ENCODE measurements at regions not wholly inside any gene's neighbourhood (a gene's known extent, or its start where the extent isn't known, plus 50 kb on each side); places are given as distances from the start of the nearest gene placed in this dataset.
A peak's percentile ranks its signal among the peaks of the same experiment; 100 is the strongest.
"Not testable (repeated sequence)": the region's sequence is repeated elsewhere in the genome, so short reads cannot be mapped to it uniquely, and the experiment has no call there.

DNA sequence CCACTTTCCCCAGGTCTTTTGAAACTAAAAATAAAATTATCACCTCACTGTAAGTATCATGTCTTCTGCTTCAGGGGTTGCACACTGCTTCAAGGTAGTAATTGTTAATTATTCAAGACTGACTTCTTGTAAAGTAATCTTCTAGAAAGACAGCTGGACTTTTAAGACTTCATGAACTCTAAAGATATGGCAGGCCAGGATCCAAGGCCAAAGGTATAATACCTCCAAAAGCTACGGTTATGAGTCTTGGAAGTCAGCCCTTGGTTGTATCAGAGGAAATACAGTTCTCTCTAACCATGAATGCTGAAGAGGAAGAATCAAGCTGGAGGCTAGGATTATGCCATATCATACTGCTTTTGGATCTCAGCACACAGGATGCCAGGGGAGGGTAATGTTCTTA, 1346.8 kb upstream of the GJE1 start:
- H3K27me3 ChIP-seq (ENCODE audit: control insufficient read depth, insufficient read depth, low read length) = no peaks in the 10 kb centered on the region
- Mint-ChIP-seq H3K4me3 (no peak overlapping the region), H3K4me1 (no peaks in the 10 kb centered on the region), H3K27ac (no peak overlapping the region), H3K27me3 (no peaks in the 10 kb centered on the region), H3K9me3 (peaks cover 0 to 1% (median 0%) of the 10 kb centered on the region in 7 donors), H3K36me3 (no peaks in the 10 kb centered on the region)
- H3K36me3 ChIP-seq (ENCODE audit: control insufficient read depth, insufficient read depth, low read length) = no peaks in the 10 kb centered on the region
- H3K4me3 ChIP-seq (ENCODE audit: low read depth, low read length) = no peak overlapping the region
- DNase-seq = no peak
- no peak for ATAC-seq (ENCODE audit: low read depth in 2 of 2)
- no peaks in the 10 kb centered on the region for H3K4me1 ChIP-seq (ENCODE audit: control insufficient read depth, insufficient read depth, low read length, poor library complexity, severe bottlenecking)
- H3K9me3 ChIP-seq (ENCODE audit: control insufficient read depth in 2 of 2, low read length in 2 of 2) = no peaks in the 10 kb centered on the region
- no peak overlapping the region for H3K27ac ChIP-seq (ENCODE audit: insufficient read depth, low read length, poor library complexity, severe bottlenecking)

DNA sequence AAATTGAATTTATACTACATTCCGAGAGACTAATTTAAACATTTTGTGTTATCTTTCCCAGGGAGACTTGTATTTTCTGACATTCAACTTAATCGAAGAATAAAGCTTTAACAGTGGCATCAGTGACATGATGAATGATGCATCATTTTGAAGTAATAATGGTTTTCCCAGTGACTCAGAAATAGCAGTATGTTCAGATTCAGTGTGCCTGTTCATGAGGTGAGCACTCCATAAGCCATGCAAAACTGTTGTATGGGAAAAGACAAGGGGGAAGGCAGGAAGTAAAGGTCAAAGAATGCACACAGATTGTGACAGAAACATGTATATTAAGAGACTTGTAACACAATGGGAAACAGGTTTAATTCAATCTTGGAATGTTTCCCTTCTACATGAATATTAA, 1348.2 kb upstream of the GJE1 start:
- no peaks in the 10 kb centered on the region for H3K9me3 ChIP-seq (ENCODE audit: control insufficient read depth in 2 of 2, low read length in 2 of 2)
- Mint-ChIP-seq H3K36me3 (no peaks in the 10 kb centered on the region), H3K27ac (no peak overlapping the region), H3K4me1 (no peaks in the 10 kb centered on the region), H3K27me3 (peaks cover 4% of the 10 kb centered on the region), H3K9me3 (peaks cover 0 to 1% (median 0%) of the 10 kb centered on the region in 7 donors), H3K4me3 (no peak overlapping the region)
- ATAC-seq (ENCODE audit: low read depth in 2 of 2) = no peak
- no peaks in the 10 kb centered on the region for H3K27me3 ChIP-seq (ENCODE audit: control insufficient read depth, insufficient read depth, low read length)
- H3K36me3 ChIP-seq (ENCODE audit: control insufficient read depth, insufficient read depth, low read length) = no peaks in the 10 kb centered on the region
- H3K27ac ChIP-seq (ENCODE audit: insufficient read depth, low read length, poor library complexity, severe bottlenecking) = no peak overlapping the region
- DNase-seq = no peak
- H3K4me3 ChIP-seq (ENCODE audit: low read depth, low read length) = no peak overlapping the region
- H3K4me1 ChIP-seq (ENCODE audit: control insufficient read depth, insufficient read depth, low read length, poor library complexity, severe bottlenecking) = no peaks in the 10 kb centered on the region

DNA sequence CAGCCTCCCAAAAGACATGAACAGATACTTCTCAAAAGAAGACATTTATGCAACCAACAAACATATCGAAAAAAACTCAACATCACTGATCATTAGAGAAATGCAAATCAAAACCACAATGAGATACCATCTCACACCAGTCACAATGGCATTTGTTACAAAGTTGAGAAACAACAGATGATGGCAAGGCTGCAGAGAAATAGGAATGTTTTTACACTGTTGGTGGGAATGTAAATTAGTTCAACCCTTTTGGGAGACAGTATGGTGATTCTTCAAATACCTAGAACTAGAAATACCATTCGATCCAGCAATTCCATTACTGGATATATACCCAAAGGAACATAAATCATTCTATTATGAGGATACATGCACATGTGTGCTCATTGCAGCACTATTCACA, 1349.2 kb upstream of the GJE1 start:
- H3K27me3 Mint-ChIP-seq, H3K9me3 Mint-ChIP-seq, H3K27ac Mint-ChIP-seq: not testable (repeated sequence)

DNA sequence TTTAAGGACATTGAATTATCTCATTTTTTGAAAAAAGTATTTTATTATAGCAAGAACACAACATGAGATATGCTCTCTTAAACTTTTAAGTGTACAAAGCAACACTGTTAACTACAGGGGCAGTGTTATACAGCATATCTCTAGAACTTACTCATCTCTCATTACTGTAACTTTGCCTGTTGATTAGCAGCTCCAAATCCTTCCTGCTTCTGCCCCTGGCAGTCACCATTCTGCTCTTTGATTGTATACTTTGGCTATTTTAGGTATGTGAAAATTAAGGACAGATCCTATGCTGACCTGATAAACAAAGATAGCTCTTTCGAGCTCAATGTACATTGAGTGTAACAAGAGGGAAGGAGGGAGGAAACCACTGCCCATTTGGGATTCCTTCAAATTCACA, 1349.8 kb upstream of the GJE1 start:
- Histone ChIP-seq H3K4me1 (ENCODE audit: control insufficient read depth, insufficient read depth, low read length, poor library complexity, severe bottlenecking) (no peaks in the 10 kb centered on the region), H3K36me3 (ENCODE audit: control insufficient read depth, insufficient read depth, low read length) (no peaks in the 10 kb centered on the region), H3K4me3 (ENCODE audit: low read depth, low read length) (no peak overlapping the region), H3K9me3 (ENCODE audit: control insufficient read depth in 2 of 2, low read length in 2 of 2) (no peaks in the 10 kb centered on the region), H3K27ac (ENCODE audit: insufficient read depth, low read length, poor library complexity, severe bottlenecking) (no peak overlapping the region), H3K27me3 (ENCODE audit: control insufficient read depth, insufficient read depth, low read length) (no peaks in the 10 kb centered on the region)
- Mint-ChIP-seq H3K4me3 (no peak overlapping the region), H3K27ac (no peak overlapping the region), H3K27me3 (peaks cover 4% of the 10 kb centered on the region), H3K36me3 (no peaks in the 10 kb centered on the region), H3K4me1 (no peaks in the 10 kb centered on the region), H3K9me3 (peaks cover 0 to 1% (median 0%) of the 10 kb centered on the region in 7 donors)
- no peak for ATAC-seq (ENCODE audit: low read depth in 2 of 2)
- no peak for DNase-seq

More for the DNA sequence above, 1349.2 kb upstream of the GJE1 start:
- H3K27me3 ChIP-seq (ENCODE audit: control insufficient read depth, insufficient read depth, low read length); H3K4me1 ChIP-seq (ENCODE audit: control insufficient read depth, insufficient read depth, low read length, poor library complexity, severe bottlenecking); H3K36me3 ChIP-seq (ENCODE audit: control insufficient read depth, insufficient read depth, low read length); H3K36me3 Mint-ChIP-seq; H3K4me3 Mint-ChIP-seq; DNase-seq; ATAC-seq (ENCODE audit: low read depth in 2 of 2); H3K4me1 Mint-ChIP-seq; H3K4me3 ChIP-seq (ENCODE audit: low read depth, low read length); H3K9me3 ChIP-seq (ENCODE audit: control insufficient read depth in 2 of 2, low read length in 2 of 2); H3K27ac ChIP-seq (ENCODE audit: insufficient read depth, low read length, poor library complexity, severe bottlenecking): not testable (repeated sequence)

DNA sequence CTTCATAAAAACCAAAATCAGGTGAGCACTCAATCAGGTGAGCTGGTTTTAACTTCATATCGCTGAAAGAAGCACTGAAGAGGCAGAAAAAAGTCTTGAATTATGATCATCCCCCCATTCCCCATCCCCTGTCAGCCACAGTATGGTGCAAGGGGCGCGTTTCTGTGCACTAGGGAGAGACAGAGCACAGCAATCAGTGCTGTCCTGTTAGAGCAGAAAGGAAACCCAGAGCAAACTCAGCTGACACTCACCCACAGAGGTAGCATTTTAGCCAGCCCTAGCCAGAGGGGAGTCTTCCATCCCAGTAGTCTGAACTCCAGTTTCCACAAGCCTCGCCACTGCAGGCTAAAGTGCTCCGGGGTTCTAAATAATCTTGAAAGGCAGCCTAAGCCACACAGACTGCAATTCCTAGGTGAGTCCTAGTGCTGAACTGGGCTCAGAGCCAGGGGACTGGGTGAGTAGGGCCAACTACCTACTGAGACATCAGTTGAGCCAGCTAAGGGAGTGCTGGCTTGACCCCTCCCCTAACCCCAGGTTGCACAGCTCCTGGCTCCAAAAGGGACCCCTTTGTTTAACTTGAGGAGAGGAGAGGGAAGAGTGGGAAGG, 1352.6 kb upstream of the GJE1 start:
- H3K27me3 ChIP-seq (ENCODE audit: control insufficient read depth, insufficient read depth, low read length) = no peaks in the 10 kb centered on the region
- Mint-ChIP-seq H3K4me3 (no peak overlapping the region), H3K36me3 (no peaks in the 10 kb centered on the region), H3K4me1 (no peaks in the 10 kb centered on the region), H3K27me3 (peaks cover 4% of the 10 kb centered on the region), H3K9me3 (no peaks in the 10 kb centered on the region), H3K27ac (no peak overlapping the region)
- H3K27ac ChIP-seq (ENCODE audit: insufficient read depth, low read length, poor library complexity, severe bottlenecking) = no peak overlapping the region
- no peaks in the 10 kb centered on the region for H3K36me3 ChIP-seq (ENCODE audit: control insufficient read depth, insufficient read depth, low read length)
- no peaks in the 10 kb centered on the region for H3K4me1 ChIP-seq (ENCODE audit: control insufficient read depth, insufficient read depth, low read length, poor library complexity, severe bottlenecking)
- DNase-seq (no peak), ATAC-seq (ENCODE audit: low read depth in 2 of 2) (peak in 1 of 2 donors; percentile 23)
- no peak overlapping the region for H3K4me3 ChIP-seq (ENCODE audit: low read depth, low read length)
- no peaks in the 10 kb centered on the region for H3K9me3 ChIP-seq (ENCODE audit: control insufficient read depth in 2 of 2, low read length in 2 of 2)

DNA sequence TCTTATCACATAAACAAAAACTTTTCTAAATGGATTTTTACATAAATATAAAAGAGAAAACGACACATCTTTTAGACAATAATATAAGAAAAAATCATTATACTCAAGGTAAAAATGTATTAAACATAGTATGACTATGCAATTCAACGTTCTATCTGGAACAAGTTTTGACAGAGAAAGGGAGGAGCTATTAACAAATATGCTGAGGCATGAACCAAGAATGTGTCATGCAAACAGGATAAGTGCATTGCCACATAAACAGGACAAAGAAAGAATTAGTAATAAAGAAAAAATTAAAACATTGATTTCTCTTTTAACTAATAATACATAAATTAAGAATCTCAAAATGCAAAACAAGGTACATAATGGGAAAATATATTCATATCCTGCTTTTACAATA, 1353.4 kb upstream of the GJE1 start:
- no peak for ATAC-seq (ENCODE audit: low read depth in 2 of 2)
- DNase-seq = no peak
- Histone ChIP-seq H3K4me3 (ENCODE audit: low read depth, low read length) (no peak overlapping the region), H3K27ac (ENCODE audit: insufficient read depth, low read length, poor library complexity, severe bottlenecking) (no peak overlapping the region), H3K4me1 (ENCODE audit: control insufficient read depth, insufficient read depth, low read length, poor library complexity, severe bottlenecking) (no peaks in the 10 kb centered on the region), H3K27me3 (ENCODE audit: control insufficient read depth, insufficient read depth, low read length) (no peaks in the 10 kb centered on the region), H3K9me3 (ENCODE audit: control insufficient read depth in 2 of 2, low read length in 2 of 2) (no peaks in the 10 kb centered on the region), H3K36me3 (ENCODE audit: control insufficient read depth, insufficient read depth, low read length) (no peaks in the 10 kb centered on the region)
- Mint-ChIP-seq H3K27ac (no peak overlapping the region), H3K36me3 (no peaks in the 10 kb centered on the region), H3K9me3 (no peaks in the 10 kb centered on the region), H3K4me1 (no peaks in the 10 kb centered on the region), H3K4me3 (no peak overlapping the region), H3K27me3 (peaks cover 4% of the 10 kb centered on the region)

DNA sequence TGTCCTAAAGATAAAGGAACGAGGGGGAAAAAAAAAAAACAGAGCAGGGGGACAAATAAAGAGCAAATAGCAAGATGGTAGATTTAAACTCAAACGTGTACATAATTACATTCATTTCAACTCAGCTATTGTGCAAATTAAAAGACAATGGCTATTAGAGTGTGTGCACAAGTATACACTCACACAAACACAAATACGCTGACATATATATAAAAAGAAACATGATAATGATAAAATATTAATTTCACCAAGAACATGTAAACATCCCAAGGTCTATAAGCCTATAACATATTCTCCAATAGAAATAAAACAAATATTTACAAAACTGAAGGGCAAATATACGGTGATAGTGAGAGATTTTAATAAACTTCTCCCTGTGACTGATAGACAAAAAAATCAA, 1354.9 kb upstream of the GJE1 start:
- Histone ChIP-seq H3K4me1 (ENCODE audit: control insufficient read depth, insufficient read depth, low read length, poor library complexity, severe bottlenecking) (no peaks in the 10 kb centered on the region), H3K27me3 (ENCODE audit: control insufficient read depth, insufficient read depth, low read length) (no peaks in the 10 kb centered on the region), H3K4me3 (ENCODE audit: low read depth, low read length) (no peak overlapping the region), H3K9me3 (ENCODE audit: control insufficient read depth in 2 of 2, low read length in 2 of 2) (no peaks in the 10 kb centered on the region), H3K27ac (ENCODE audit: insufficient read depth, low read length, poor library complexity, severe bottlenecking) (no peak overlapping the region), H3K36me3 (ENCODE audit: control insufficient read depth, insufficient read depth, low read length) (no peaks in the 10 kb centered on the region)
- Mint-ChIP-seq H3K9me3 (no peaks in the 10 kb centered on the region), H3K4me1 (no peaks in the 10 kb centered on the region), H3K27ac (no peak overlapping the region), H3K27me3 (peaks cover 4% of the 10 kb centered on the region), H3K4me3 (no peak overlapping the region), H3K36me3 (no peaks in the 10 kb centered on the region)
- no peak for DNase-seq
- no peak for ATAC-seq (ENCODE audit: low read depth in 2 of 2)

DNA sequence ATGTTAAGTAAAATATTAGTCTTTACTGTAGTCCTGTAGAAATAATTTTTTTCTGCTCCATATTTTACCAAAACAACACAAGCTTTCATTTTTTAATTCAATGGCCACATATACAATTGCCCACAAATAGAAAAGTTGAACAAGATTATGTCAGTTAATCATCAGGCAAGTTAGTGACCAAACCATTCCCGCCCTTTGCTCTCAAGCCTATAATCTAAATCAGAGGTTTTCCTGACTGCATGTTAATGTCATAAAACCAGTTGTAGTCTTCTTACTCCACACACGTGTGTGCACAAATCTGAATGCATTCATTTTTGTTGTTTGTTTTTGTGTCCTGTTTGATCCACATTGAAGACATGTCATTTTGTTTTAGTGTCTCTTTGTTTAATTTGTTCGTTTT, 1357.7 kb upstream of the GJE1 start:
- no peak overlapping the region for H3K4me3 Mint-ChIP-seq
- Histone ChIP-seq H3K27me3 (ENCODE audit: control insufficient read depth, insufficient read depth, low read length) (no peaks in the 10 kb centered on the region), H3K27ac (ENCODE audit: insufficient read depth, low read length, poor library complexity, severe bottlenecking) (no peak overlapping the region), H3K36me3 (ENCODE audit: control insufficient read depth, insufficient read depth, low read length) (no peaks in the 10 kb centered on the region), H3K4me1 (ENCODE audit: control insufficient read depth, insufficient read depth, low read length, poor library complexity, severe bottlenecking) (no peaks in the 10 kb centered on the region), H3K9me3 (ENCODE audit: control insufficient read depth in 2 of 2, low read length in 2 of 2) (no peaks in the 10 kb centered on the region), H3K4me3 (ENCODE audit: low read depth, low read length) (no peak overlapping the region)
- H3K27ac Mint-ChIP-seq = no peak overlapping the region
- peaks cover under 1% of the 10 kb centered on the region for H3K27me3 Mint-ChIP-seq
- H3K36me3 Mint-ChIP-seq = no peaks in the 10 kb centered on the region
- DNase-seq (no peak), ATAC-seq (ENCODE audit: low read depth in 2 of 2) (no peak)
- peaks cover 0 to 3% (median 0%) of the 10 kb centered on the region in 7 donors for H3K9me3 Mint-ChIP-seq
- no peaks in the 10 kb centered on the region for H3K4me1 Mint-ChIP-seq

Measured in CD4-positive, CD25-positive, alpha-beta regulatory T cell (primary cell).